ENCODE measurements at regions not wholly inside any gene's neighbourhood (a gene's known extent, or its start where the extent isn't known, plus 50 kb on each side); places are given as distances from the start of the nearest gene placed in this dataset.

- DNase-seq (ENCODE audit: low read depth), result no peak
Observed at GRCh38 chr1:88219521-88219920, 464.6 kb upstream of the PKN2 start.

- DNase-seq (ENCODE audit: low read depth), result no peak
Observed at GRCh38 chr1:88221411-88221810, 462.7 kb upstream of the PKN2 start.

- no peak for DNase-seq (ENCODE audit: low read depth)
Observed at GRCh38 chr1:88224906-88225305, 459.2 kb upstream of the PKN2 start.

- no peak for DNase-seq (ENCODE audit: low read depth)
Observed at GRCh38 chr1:88228114-88228513, 456.0 kb upstream of the PKN2 start.

GRCh38 chr1:88230126-88230525, 453.9 kb upstream of the PKN2 start:
- DNase-seq (ENCODE audit: low read depth), result no peak

GRCh38 chr1:88237058-88237457, 447.0 kb upstream of the PKN2 start:
- no peak for DNase-seq (ENCODE audit: low read depth)

GRCh38 chr1:88239205-88239604, 444.9 kb upstream of the PKN2 start:
- DNase-seq (ENCODE audit: low read depth), result no peak

- DNase-seq (ENCODE audit: low read depth), result no peak
Observed at GRCh38 chr1:88247666-88248065, 436.4 kb upstream of the PKN2 start.

- DNase-seq (ENCODE audit: low read depth), result no peak
Observed at GRCh38 chr1:88250915-88251314, 433.2 kb upstream of the PKN2 start.

- DNase-seq (ENCODE audit: low read depth), result no peak
Observed at GRCh38 chr1:88252745-88253144, 431.3 kb upstream of the PKN2 start.

- no peak for DNase-seq (ENCODE audit: low read depth)
Observed at GRCh38 chr1:88265606-88266005, 418.5 kb upstream of the PKN2 start.

GRCh38 chr1:88266051-88266450, 418.0 kb upstream of the PKN2 start:
- no peak for DNase-seq (ENCODE audit: low read depth)

- no peak for DNase-seq (ENCODE audit: low read depth)
Observed at GRCh38 chr1:88272216-88272615, 411.9 kb upstream of the PKN2 start.

- no peak for DNase-seq (ENCODE audit: low read depth)
Observed at GRCh38 chr1:88274431-88274830, 409.6 kb upstream of the PKN2 start.

GRCh38 chr1:88275259-88275862, 408.7 kb upstream of the PKN2 start:
- DNase-seq (ENCODE audit: low read depth), result no peak

- no peak for DNase-seq (ENCODE audit: low read depth)
Observed at GRCh38 chr1:88276163-88276562, 407.9 kb upstream of the PKN2 start.

- no peak for DNase-seq (ENCODE audit: low read depth)
Observed at GRCh38 chr1:88284066-88284465, 400.0 kb upstream of the PKN2 start.

GRCh38 chr1:88284666-88285366, 399.3 kb upstream of the PKN2 start:
- DNase-seq (ENCODE audit: low read depth), result no peak

GRCh38 chr1:88286716-88287115, 397.4 kb upstream of the PKN2 start:
- no peak for DNase-seq (ENCODE audit: low read depth)

- DNase-seq (ENCODE audit: low read depth), result no peak
Observed at GRCh38 chr1:88288571-88288970, 395.5 kb upstream of the PKN2 start.

- DNase-seq (ENCODE audit: low read depth), result no peak
Observed at GRCh38 chr1:88289401-88290102, 394.5 kb upstream of the PKN2 start.

- DNase-seq (ENCODE audit: low read depth), result no peak
Observed at GRCh38 chr1:88291611-88292354, 392.3 kb upstream of the PKN2 start.

- DNase-seq (ENCODE audit: low read depth), result no peak
Observed at GRCh38 chr1:88293691-88294190, 390.3 kb upstream of the PKN2 start.

Data from activated T-helper 1 cell treated with Interleukin-2 at 50 U/mL for 16 hours (primary cell).